RWPE2 (cell line): ENCODE measurements at regions not wholly inside any gene's neighbourhood (a gene's known extent, or its start where the extent isn't known, plus 50 kb on each side); places are given as distances from the start of the nearest gene placed in this dataset.

ENCODE experiments used
- ATAC-seq: fragments of 200-7000 bp; cut with Tn5 transposase; 3 replicates; pipeline ENCODE4 v1.9.1; 2021; ENCODE audit warnings: low read depth
- DNase-seq: peaks from one replicate; pipeline ENCODE4 v3.0.0-alpha.2; 2020; ENCODE audit warnings: low spot score
- H3K27ac ChIP-seq: fragments of 450-650 bp; 2 replicates; pipeline ENCODE4 v1.5.1; 2017; ENCODE audit warnings: mild to moderate bottlenecking; ENCODE audit not compliant: poor library complexity, severe bottlenecking
- H3K27me3 ChIP-seq: fragments of 250-450 bp; sonication (Bioruptor Pico); 2 replicates; pipeline ENCODE4 v1.5.1; 2021; ENCODE audit warnings: mild to moderate bottlenecking, moderate library complexity; ENCODE audit not compliant: insufficient read depth, poor library complexity, severe bottlenecking
- H3K36me3 ChIP-seq: fragments of 250-450 bp; sonication (Bioruptor Pico); 2 replicates; pipeline ENCODE4 v1.5.1; 2020; ENCODE audit warnings: low read depth, mild to moderate bottlenecking, moderate library complexity
- H3K4me1 ChIP-seq: fragments of 250-450 bp; sonication (Bioruptor Pico); 2 replicates; pipeline ENCODE4 v1.5.1; 2021; ENCODE audit warnings: mild to moderate bottlenecking, moderate library complexity; ENCODE audit not compliant: insufficient read depth, poor library complexity, severe bottlenecking
- H3K4me3 ChIP-seq: fragments of 250-450 bp; sonication (Bioruptor Pico); 2 replicates; pipeline ENCODE4 v1.5.1; 2021; ENCODE audit warnings: mild to moderate bottlenecking, moderate library complexity; ENCODE audit not compliant: severe bottlenecking
- H3K9me3 ChIP-seq: fragments of 250-450 bp; sonication (Bioruptor Pico); 2 replicates; pipeline ENCODE4 v1.5.1; 2021; ENCODE audit warnings: mild to moderate bottlenecking, moderate library complexity; ENCODE audit not compliant: severe bottlenecking
- CTCF ChIP-seq: fragments of 450-650 bp; IDR thresholded peaks from one replicate; pipeline ENCODE4 v1.5.1; 2017; ENCODE audit warnings: mild to moderate bottlenecking, moderate library complexity; ENCODE audit not compliant: poor library complexity, severe bottlenecking

GRCh38 chr5:170159947-170160346 lies 54.2 kb downstream of the FOXI1 start:
- DNase-seq (no peak), ATAC-seq (no peak)
- TF ChIP-seq CTCF: no peak
- no peaks in the 10 kb centered on the region for H3K36me3 ChIP-seq
- H3K27me3 ChIP-seq: no peaks in the 10 kb centered on the region
- no peak overlapping the region for H3K4me3 ChIP-seq
- no peaks in the 10 kb centered on the region for H3K4me1 ChIP-seq
- no peak overlapping the region for H3K27ac ChIP-seq
- no peaks in the 10 kb centered on the region for H3K9me3 ChIP-seq

GRCh38 chr5:170161069-170161468 lies 55.4 kb downstream of the FOXI1 start:
- Histone ChIP-seq H3K27ac (no peak overlapping the region), H3K27me3 (no peaks in the 10 kb centered on the region), H3K9me3 (no peaks in the 10 kb centered on the region), H3K4me3 (no peak overlapping the region), H3K36me3 (no peaks in the 10 kb centered on the region), H3K4me1 (no peaks in the 10 kb centered on the region)
- ATAC-seq (no peak), DNase-seq (no peak)
- no peak for TF ChIP-seq CTCF

- no peak for TF ChIP-seq CTCF
- Histone ChIP-seq H3K27me3 (no peaks in the 10 kb centered on the region), H3K4me1 (no peaks in the 10 kb centered on the region), H3K9me3 (no peaks in the 10 kb centered on the region), H3K27ac (no peak overlapping the region), H3K36me3 (no peaks in the 10 kb centered on the region), H3K4me3 (no peak overlapping the region)
- DNase-seq: no peak
- ATAC-seq: no peak
Measured at GRCh38 chr5:170162631-170163321, 57.1 kb downstream of the FOXI1 start.

- H3K36me3 ChIP-seq: no peaks in the 10 kb centered on the region
- no peak for DNase-seq
- TF ChIP-seq CTCF: no peak
- H3K4me1 ChIP-seq: no peaks in the 10 kb centered on the region
- no peaks in the 10 kb centered on the region for H3K9me3 ChIP-seq
- H3K27me3 ChIP-seq: no peaks in the 10 kb centered on the region
- H3K4me3 ChIP-seq: no peak overlapping the region
- H3K27ac ChIP-seq: no peak overlapping the region
- ATAC-seq: no peak
Measured at GRCh38 chr5:170164087-170164486, 58.4 kb downstream of the FOXI1 start.

- H3K4me1 ChIP-seq: no peaks in the 10 kb centered on the region
- ATAC-seq: no peak
- no peaks in the 10 kb centered on the region for H3K27me3 ChIP-seq
Measured at GRCh38 chr5:170164921-170165320, 59.2 kb downstream of the FOXI1 start.

More at GRCh38 chr5:170164921-170165320, 59.2 kb downstream of the FOXI1 start:
- Histone ChIP-seq H3K27ac (no peak overlapping the region), H3K4me3 (no peak overlapping the region), H3K9me3 (no peaks in the 10 kb centered on the region), H3K36me3 (no peaks in the 10 kb centered on the region)
- TF ChIP-seq CTCF: no peak
- no peak for DNase-seq
